ENCODE measurements at regions not wholly inside any gene's neighbourhood (a gene's known extent, or its start where the extent isn't known, plus 50 kb on each side); places are given as distances from the start of the nearest gene placed in this dataset.
A peak's percentile ranks its signal among the peaks of the same experiment; 100 is the strongest.
"Not testable (repeated sequence)": the region's sequence is repeated elsewhere in the genome, so short reads cannot be mapped to it uniquely, and the experiment has no call there.

DNA sequence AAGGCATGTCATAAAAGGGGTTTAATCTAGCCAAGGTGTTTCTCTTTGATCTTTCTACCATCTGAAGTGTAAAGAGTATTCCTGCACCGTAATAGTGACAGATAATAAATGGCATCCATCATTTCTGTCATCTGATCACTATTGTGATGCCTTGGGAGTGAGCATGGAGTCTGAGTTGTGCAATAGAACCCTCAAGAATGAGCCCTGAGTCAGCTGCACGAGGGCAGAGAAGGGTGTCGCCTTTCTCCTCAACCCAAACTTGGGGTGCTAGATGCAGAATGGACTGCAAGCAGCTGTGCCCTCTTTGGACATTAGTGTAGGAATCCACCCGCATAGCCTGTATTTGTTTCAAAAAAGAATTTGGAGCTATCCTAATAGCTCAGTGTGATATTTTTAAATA lies 115.2 kb downstream of the ZNF37A start:
- H3K4me3 ChIP-seq (ENCODE audit: low read length): no peak overlapping the region
- TF ChIP-seq, protein P1, sequence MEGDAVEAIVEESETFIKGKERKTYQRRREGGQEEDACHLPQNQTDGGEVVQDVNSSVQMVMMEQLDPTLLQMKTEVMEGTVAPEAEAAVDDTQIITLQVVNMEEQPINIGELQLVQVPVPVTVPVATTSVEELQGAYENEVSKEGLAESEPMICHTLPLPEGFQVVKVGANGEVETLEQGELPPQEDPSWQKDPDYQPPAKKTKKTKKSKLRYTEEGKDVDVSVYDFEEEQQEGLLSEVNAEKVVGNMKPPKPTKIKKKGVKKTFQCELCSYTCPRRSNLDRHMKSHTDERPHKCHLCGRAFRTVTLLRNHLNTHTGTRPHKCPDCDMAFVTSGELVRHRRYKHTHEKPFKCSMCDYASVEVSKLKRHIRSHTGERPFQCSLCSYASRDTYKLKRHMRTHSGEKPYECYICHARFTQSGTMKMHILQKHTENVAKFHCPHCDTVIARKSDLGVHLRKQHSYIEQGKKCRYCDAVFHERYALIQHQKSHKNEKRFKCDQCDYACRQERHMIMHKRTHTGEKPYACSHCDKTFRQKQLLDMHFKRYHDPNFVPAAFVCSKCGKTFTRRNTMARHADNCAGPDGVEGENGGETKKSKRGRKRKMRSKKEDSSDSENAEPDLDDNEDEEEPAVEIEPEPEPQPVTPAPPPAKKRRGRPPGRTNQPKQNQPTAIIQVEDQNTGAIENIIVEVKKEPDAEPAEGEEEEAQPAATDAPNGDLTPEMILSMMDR (conservative IDR thresholded peaks at IDR 0.05; ENCODE audit: low read length): no peak
- DNase-seq (ENCODE audit: low read depth): no peak

DNA sequence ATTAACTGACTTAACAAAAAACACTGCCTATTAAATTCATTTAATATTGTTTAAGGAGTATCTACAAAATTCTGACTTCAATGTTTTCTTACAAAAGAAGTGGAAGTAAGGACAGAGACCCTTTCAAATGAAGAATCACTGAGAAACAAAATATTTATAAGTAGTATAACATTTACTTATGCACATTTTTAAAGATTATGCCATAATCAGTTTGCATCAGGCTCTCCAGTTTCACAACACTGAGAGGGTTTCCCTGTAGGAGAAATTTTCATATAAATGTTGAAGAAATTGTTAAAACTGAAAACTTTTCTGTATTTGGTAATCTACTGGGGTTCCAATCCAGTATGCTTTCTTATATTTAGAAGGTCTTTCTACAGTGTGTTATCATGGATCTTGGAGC lies 115.6 kb downstream of the ZNF37A start:
- not testable (repeated sequence) for H3K4me3 ChIP-seq (ENCODE audit: low read length); DNase-seq (ENCODE audit: low read depth)

DNA sequence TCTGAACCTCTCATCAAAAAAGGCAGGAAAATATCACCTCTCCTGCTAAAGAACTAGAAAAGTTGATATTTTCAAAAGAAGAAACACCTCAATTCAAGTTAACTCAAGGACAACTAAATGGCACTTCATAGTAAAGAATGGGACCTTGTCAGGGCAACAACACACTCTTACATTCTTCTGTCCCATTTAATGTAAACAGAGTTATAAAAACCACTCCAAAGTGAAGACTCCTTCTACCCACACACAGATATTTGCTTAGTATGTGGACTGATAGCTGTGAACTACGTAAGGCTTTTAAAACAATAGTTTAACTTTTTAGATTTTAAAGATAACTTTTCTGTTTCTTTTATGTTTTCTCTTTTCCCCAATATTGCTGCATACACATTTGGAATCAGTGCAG lies 118.3 kb downstream of the ZNF37A start:
- no peak for DNase-seq (ENCODE audit: low read depth)
- TF ChIP-seq, protein P1 (conservative IDR thresholded peaks at IDR 0.05; ENCODE audit: low read length): no peak
- H3K4me3 ChIP-seq (ENCODE audit: low read length): no peak overlapping the region

DNA sequence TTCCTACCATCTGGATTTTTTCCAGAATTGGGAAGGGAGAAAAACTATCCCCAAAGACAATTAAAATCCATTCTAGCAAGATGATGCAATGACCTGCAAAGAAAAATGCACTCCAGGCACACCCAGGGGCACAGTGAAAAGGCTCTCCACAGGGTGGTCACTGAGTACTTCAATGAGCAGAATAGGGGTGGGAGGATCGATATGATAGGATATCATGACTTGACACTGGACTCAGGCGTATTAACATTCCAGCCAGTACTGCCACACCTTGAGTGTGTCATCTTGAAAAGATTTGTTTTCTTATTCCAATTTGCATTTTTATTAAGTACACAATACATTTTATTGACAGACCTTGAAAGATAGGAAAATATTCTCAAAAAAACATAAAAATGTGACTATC lies 132.2 kb downstream of the ZNF37A start:
- DNase-seq (ENCODE audit: low read depth): no peak
- no peak overlapping the region for H3K4me3 ChIP-seq (ENCODE audit: low read length)
- TF ChIP-seq, protein P1 (conservative IDR thresholded peaks at IDR 0.05; ENCODE audit: low read length): no peak

- no peak for DNase-seq (ENCODE audit: low read depth)
- no peak overlapping the region for H3K4me3 ChIP-seq (ENCODE audit: low read length)
- TF ChIP-seq, protein P1 (conservative IDR thresholded peaks at IDR 0.05; ENCODE audit: low read length): no peak
Measured at GRCh38 chr10:38228394-38228793, 134.3 kb downstream of the ZNF37A start.

GRCh38 chr10:38238479-38238878 lies 144.3 kb downstream of the ZNF37A start:
- not testable (repeated sequence) for H3K4me3 ChIP-seq (ENCODE audit: low read length); DNase-seq (ENCODE audit: low read depth)

DNA sequence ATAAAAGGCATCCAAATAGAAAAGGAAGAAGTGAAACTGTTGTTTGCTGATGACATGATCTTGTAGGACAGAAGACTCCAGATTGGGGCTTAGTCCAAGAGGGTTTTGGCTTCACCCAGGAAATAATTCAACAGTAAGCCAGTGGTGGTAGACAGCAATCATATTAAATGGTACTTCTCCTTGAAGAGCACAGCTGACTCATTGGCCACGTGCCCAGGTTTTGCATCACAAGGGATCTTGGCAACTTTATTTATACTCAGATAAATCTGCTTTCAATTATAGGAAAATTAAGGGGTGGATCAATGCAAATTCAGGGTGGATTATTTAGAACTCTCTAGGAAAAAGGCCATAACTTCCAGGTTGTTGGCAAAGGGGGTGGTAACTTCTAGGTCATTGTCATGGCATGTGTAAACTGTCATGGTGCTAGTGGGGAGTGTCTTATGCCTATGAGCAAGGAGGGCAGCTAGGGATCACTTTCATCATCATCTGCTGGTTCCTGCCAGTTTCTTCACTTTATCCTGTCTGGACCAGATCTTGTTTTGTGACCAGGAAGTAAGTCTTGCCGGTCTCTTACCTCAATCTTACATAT lies 148.0 kb downstream of the ZNF37A start:
- not testable (repeated sequence) for H3K4me3 ChIP-seq (ENCODE audit: low read length)
- DNase-seq (ENCODE audit: low read depth): peak; percentile 20

- not testable (repeated sequence) for H3K4me3 ChIP-seq (ENCODE audit: low read length); DNase-seq (ENCODE audit: low read depth)
Measured at GRCh38 chr10:38248113-38248512, 154.0 kb downstream of the ZNF37A start.

GRCh38 chr10:38252551-38252950 lies 158.4 kb downstream of the ZNF37A start:
- DNase-seq (ENCODE audit: low read depth); H3K4me3 ChIP-seq (ENCODE audit: low read length): not testable (repeated sequence)

GRCh38 chr10:38267555-38267954 lies 173.4 kb downstream of the ZNF37A start:
- DNase-seq (ENCODE audit: low read depth); H3K4me3 ChIP-seq (ENCODE audit: low read length): not testable (repeated sequence)

DNA sequence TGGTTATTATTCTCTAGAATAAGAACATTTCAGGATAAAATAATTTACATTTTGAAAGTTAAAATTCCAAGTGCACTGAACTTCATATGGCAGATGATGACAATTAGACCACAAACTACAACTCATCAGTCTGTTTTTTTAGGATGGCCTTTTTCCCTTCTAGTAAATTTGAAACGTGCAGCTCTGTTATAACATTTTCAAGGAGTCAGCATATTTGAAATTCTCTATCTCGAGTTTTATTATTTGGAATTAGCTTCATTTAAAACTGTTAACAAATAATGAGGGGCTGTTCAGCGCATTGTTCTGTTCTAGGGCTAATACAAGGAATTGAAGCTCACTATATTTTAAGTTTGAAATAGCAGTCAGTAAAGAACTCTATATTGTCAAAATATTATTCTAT lies 176.9 kb downstream of the ZNF37A start:
- DNase-seq (ENCODE audit: low read depth); H3K4me3 ChIP-seq (ENCODE audit: low read length): not testable (repeated sequence)

DNA sequence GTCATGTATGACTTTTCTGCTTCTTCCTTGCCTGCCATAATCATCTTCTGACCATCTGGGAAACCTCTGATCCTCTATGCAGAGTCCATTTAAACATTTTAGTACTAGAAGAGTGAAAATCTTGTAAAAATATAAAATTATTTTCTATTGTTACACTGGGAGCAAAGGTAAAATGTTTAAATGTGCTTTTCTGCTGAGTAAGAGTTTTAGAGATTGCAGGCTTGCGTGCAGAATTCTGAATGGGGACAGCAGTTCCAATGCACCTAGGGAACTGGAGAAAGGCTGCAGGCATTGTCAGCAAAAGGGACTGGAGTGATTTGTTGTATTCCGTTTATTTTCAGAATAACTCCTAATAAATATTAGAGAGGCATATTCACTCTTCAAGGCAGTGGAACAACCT lies 180.7 kb downstream of the ZNF37A start:
- DNase-seq (ENCODE audit: low read depth); H3K4me3 ChIP-seq (ENCODE audit: low read length): not testable (repeated sequence)

- not testable (repeated sequence) for DNase-seq (ENCODE audit: low read depth)
Measured at GRCh38 chr10:38292560-38292959, 198.4 kb downstream of the ZNF37A start.

DNA sequence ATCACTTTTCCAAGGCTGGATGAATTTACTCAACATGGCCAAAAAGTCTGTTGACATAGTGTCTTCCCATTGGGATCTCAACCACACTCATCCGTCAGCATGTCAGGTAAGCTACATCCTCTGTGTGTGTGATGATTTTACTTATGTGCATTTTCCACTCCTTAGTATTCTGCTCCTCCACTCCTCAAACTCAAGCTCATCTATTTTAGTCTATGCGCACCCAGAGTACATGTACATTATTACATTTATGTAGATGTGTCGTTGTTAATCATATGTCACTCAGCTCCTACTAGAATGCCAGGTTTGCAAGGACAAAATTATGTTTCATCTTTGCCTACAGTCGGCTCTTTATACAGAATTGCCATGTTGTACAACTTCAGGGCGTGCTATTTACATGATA lies 216.0 kb downstream of the ZNF37A start:
- not testable (repeated sequence) for H3K4me3 ChIP-seq (ENCODE audit: low read length); DNase-seq (ENCODE audit: low read depth)

More at GRCh38 chr10:38292560-38292959, 198.4 kb downstream of the ZNF37A start:
- not testable (repeated sequence) for H3K4me3 ChIP-seq (ENCODE audit: low read length)

- H3K4me3 ChIP-seq (ENCODE audit: low read length); DNase-seq (ENCODE audit: low read depth): not testable (repeated sequence)
Measured at GRCh38 chr10:38315090-38315805, 221.1 kb downstream of the ZNF37A start.

Measured in AG10803 (cell line).